Activated naive CD8-positive, alpha-beta T cell treated with anti-CD3 and anti-CD28 coated beads, Interleukin-2, amount 50 U/mL, for 24 hours (primary cell): ENCODE measurements at regions not wholly inside any gene's neighbourhood (a gene's known extent, or its start where the extent isn't known, plus 50 kb on each side); places are given as distances from the start of the nearest gene placed in this dataset.
"Not testable (repeated sequence)": the region's sequence is repeated elsewhere in the genome, so short reads cannot be mapped to it uniquely, and the experiment has no call there.

ENCODE experiments used
- ATAC-seq: fragments of 150-1000 bp; cut with Tn5 transposase; one replicate; pipeline ENCODE4 v1.10.0; 2021
- DNase-seq: peaks from one replicate; pipeline ENCODE4 v3.0.0; 2021
- H3K27ac Mint-ChIP-seq: one replicate; pipeline ENCODE4 v1.8.0; 2021; ENCODE audit warnings: mild to moderate bottlenecking, mixed read lengths
- H3K27me3 Mint-ChIP-seq: one replicate; pipeline ENCODE4 v1.8.0; 2021; ENCODE audit warnings: mixed read lengths
- H3K36me3 Mint-ChIP-seq: one replicate; pipeline ENCODE4 v1.8.0; 2021; ENCODE audit warnings: low read depth, mixed read lengths
- H3K4me1 Mint-ChIP-seq: one replicate; pipeline ENCODE4 v1.8.0; 2021; ENCODE audit warnings: mixed read lengths
- H3K4me3 Mint-ChIP-seq: one replicate; pipeline ENCODE4 v1.8.0; 2021; ENCODE audit warnings: mild to moderate bottlenecking, moderate library complexity, mixed read lengths
- H3K9me3 Mint-ChIP-seq: one replicate; pipeline ENCODE4 v1.8.0; 2021; ENCODE audit warnings: mixed read lengths

GRCh38 chr5:28850320-28850921, 1812.0 kb upstream of the CDH9 start:
- H3K4me3 Mint-ChIP-seq: no peak overlapping the region
- H3K36me3 Mint-ChIP-seq: no peaks in the 10 kb centered on the region
- DNase-seq: no peak
- no peaks in the 10 kb centered on the region for H3K4me1 Mint-ChIP-seq
- no peak for ATAC-seq
- H3K27me3 Mint-ChIP-seq: no peaks in the 10 kb centered on the region
- H3K27ac Mint-ChIP-seq: no peak overlapping the region
- peaks cover 21% of the 10 kb centered on the region for H3K9me3 Mint-ChIP-seq

DNA sequence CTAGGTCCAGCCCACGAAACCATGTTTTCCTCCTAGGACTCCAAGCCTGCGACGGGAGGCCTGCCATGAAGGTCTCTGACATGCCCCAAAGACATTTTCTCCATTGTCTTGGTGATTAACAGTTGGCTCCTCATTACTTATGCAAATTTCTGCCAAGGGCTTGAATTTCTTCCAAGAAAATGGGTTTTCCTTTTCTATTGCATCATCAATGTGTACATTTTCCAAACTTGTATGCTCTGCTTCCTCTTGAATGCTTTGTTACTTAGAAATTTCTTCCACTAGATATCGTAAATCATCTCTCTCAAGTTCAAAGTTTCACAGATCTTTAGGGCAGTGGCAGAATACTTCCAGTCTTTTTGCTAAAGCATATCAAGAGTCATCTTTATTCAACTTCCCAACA, 1792.7 kb upstream of the CDH9 start:
- Mint-ChIP-seq H3K36me3 (no peaks in the 10 kb centered on the region), H3K4me3 (no peak overlapping the region), H3K4me1 (no peaks in the 10 kb centered on the region), H3K27me3 (no peaks in the 10 kb centered on the region), H3K9me3 (peaks cover 21% of the 10 kb centered on the region), H3K27ac (no peak overlapping the region)
- no peak for ATAC-seq
- DNase-seq: no peak

- Mint-ChIP-seq H3K4me3 (no peak overlapping the region), H3K36me3 (no peaks in the 10 kb centered on the region), H3K27ac (no peak overlapping the region), H3K9me3 (peaks cover 23% of the 10 kb centered on the region), H3K4me1 (no peaks in the 10 kb centered on the region), H3K27me3 (no peaks in the 10 kb centered on the region)
- DNase-seq (no peak), ATAC-seq (no peak)
These were observed 1784.8 kb upstream of the CDH9 start for GRCh38 chr5:28823231-28823630.

DNA sequence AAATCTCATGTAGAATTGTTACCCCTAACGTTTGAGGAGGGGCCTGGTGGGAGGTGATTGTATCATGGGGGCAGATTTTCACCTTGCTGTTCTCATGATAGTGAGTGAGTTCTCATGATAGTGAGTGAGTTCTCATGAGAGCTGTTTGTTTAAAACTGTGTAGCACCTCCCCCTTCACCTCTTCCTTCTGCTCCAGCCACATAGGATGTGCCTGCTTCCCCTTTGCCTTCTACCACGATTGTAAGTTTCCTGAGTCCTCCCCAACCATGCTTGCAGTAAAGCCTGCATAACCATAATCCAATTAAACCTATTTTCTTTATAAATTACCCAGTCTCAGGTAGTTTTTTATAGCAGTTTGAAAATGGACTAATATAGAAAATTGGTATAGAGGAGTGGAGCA, 1783.7 kb upstream of the CDH9 start:
- DNase-seq: no peak
- Mint-ChIP-seq H3K9me3 (peaks cover 19% of the 10 kb centered on the region), H3K36me3 (no peaks in the 10 kb centered on the region), H3K27ac (no peak overlapping the region), H3K27me3 (no peaks in the 10 kb centered on the region), H3K4me1 (no peaks in the 10 kb centered on the region), H3K4me3 (no peak overlapping the region)
- ATAC-seq: no peak

- Mint-ChIP-seq H3K4me3 (no peak overlapping the region), H3K27me3 (no peaks in the 10 kb centered on the region), H3K27ac (no peak overlapping the region), H3K36me3 (no peaks in the 10 kb centered on the region), H3K4me1 (no peaks in the 10 kb centered on the region), H3K9me3 (peaks cover 5% of the 10 kb centered on the region)
- no peak for DNase-seq
- no peak for ATAC-seq
These were observed 1772.4 kb upstream of the CDH9 start for GRCh38 chr5:28810751-28811136.

- Mint-ChIP-seq H3K9me3 (peaks cover 5% of the 10 kb centered on the region), H3K4me3 (no peak overlapping the region)
These were observed 1771.7 kb upstream of the CDH9 start for GRCh38 chr5:28809811-28810750.

DNA sequence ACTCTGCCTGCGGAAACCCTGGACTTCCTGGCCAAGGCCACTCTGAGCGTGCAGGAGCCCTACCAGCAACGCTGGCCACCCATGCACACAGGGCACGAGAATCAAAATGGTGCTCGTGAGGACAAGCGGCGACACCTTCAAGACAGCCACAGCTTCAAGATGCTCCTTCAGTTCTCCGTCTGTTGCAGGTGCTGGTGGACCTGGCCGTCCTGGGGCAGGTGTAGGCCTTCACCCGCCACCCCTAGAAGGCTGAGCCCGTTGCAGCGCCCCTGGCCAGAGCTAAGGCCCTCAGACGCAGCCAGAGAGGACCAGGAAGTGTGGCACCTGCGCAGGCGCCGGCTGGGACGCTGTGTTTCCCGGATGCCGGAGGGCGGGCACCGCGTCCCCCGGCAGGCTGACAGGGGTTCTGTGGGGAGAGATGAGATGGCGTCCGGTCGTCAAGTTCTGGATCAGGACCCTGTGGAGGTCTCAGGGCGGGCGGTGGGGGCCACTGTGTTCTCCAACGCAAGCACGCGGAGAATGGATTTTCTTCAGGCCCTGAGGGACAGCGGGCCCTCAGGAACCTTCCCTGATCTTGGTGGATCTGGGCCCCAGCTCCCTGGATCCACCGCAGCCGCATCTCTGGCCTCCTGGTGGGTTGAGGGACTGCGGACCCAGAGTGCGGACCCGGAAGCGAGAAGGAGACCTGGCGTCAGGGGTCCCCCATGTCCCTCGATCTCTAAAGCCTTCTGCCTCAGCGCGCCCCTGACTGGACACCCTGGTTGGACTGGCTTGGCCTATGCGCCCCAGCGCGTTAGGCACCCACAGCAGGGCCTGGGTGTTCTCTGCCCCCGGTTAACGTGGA, 1770.8 kb upstream of the CDH9 start:
- Mint-ChIP-seq H3K27ac (no peak overlapping the region), H3K27me3 (no peaks in the 10 kb centered on the region), H3K4me1 (no peaks in the 10 kb centered on the region), H3K36me3 (no peaks in the 10 kb centered on the region), H3K9me3 (peaks cover 5% of the 10 kb centered on the region), H3K4me3 (no peak overlapping the region)
- ATAC-seq (no peak), DNase-seq (no peak)

More at GRCh38 chr5:28809811-28810750, 1771.7 kb upstream of the CDH9 start:
- H3K27ac Mint-ChIP-seq: no peak overlapping the region
- no peaks in the 10 kb centered on the region for H3K36me3 Mint-ChIP-seq
- DNase-seq: no peak
- peak; percentile 10 for ATAC-seq
- no peaks in the 10 kb centered on the region for H3K4me1 Mint-ChIP-seq
- H3K27me3 Mint-ChIP-seq: no peaks in the 10 kb centered on the region

GRCh38 chr5:28807195-28807729, 1768.9 kb upstream of the CDH9 start:
- no peak overlapping the region for H3K27ac Mint-ChIP-seq
- H3K4me3 Mint-ChIP-seq: no peak overlapping the region
- H3K9me3 Mint-ChIP-seq: no peaks in the 10 kb centered on the region
- H3K27me3 Mint-ChIP-seq: no peaks in the 10 kb centered on the region
- no peaks in the 10 kb centered on the region for H3K4me1 Mint-ChIP-seq
- no peaks in the 10 kb centered on the region for H3K36me3 Mint-ChIP-seq
- ATAC-seq (no peak), DNase-seq (no peak)

DNA sequence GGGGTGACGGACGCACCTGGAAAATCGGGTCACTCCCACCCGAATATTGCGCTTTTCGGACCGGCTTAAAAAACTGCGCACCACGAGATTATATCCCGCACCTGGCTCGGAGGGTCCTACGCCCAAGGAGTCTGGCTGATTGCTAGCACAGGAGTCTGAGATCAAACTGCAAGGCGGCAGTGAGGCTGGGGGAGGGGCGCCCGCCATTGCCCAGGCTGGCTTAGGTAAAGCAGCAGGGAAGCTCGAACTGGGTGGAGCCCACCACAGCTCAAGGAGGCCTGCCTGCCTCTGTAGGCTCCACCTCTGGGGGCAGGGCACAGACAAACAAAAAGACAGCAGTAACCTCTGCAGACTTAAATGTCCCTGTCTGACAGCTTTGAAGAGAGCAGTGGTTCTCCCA, 1760.6 kb upstream of the CDH9 start:
- H3K36me3 Mint-ChIP-seq, H3K27me3 Mint-ChIP-seq, H3K9me3 Mint-ChIP-seq, H3K4me1 Mint-ChIP-seq, ATAC-seq, H3K4me3 Mint-ChIP-seq, DNase-seq, H3K27ac Mint-ChIP-seq: not testable (repeated sequence)

DNA sequence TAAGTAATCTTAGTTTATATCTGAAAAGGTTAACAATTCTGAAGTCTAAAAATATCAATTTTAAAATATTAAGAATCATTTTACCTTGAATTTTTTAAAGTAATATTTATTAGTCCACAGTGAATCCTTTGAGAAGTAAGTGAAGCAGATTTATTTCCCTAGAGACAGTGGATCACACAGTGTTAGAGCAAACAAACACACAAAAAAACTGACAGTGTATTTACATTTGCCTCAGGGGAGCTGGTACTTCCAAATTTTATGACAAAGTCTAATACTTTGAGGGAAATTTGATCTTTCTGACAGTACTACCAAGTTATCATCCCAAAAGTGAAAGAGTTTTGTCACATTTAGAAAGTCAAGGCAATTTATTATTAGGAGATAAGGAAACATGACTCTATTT, 1750.6 kb upstream of the CDH9 start:
- peaks cover 14% of the 10 kb centered on the region for H3K9me3 Mint-ChIP-seq
- H3K4me1 Mint-ChIP-seq: no peaks in the 10 kb centered on the region
- H3K36me3 Mint-ChIP-seq: no peaks in the 10 kb centered on the region
- ATAC-seq (no peak), DNase-seq (no peak)
- H3K27me3 Mint-ChIP-seq: no peaks in the 10 kb centered on the region
- H3K4me3 Mint-ChIP-seq: no peak overlapping the region
- H3K27ac Mint-ChIP-seq: no peak overlapping the region

- no peaks in the 10 kb centered on the region for H3K4me1 Mint-ChIP-seq
- no peak overlapping the region for H3K27ac Mint-ChIP-seq
- ATAC-seq (no peak), DNase-seq (no peak)
- H3K4me3 Mint-ChIP-seq: no peak overlapping the region
- H3K9me3 Mint-ChIP-seq: peaks cover 5% of the 10 kb centered on the region
- H3K36me3 Mint-ChIP-seq: no peaks in the 10 kb centered on the region
- H3K27me3 Mint-ChIP-seq: no peaks in the 10 kb centered on the region
These were observed 1741.8 kb upstream of the CDH9 start for GRCh38 chr5:28780083-28780692.

- no peaks in the 10 kb centered on the region for H3K27me3 Mint-ChIP-seq
- peaks cover 4% of the 10 kb centered on the region for H3K9me3 Mint-ChIP-seq
- no peak overlapping the region for H3K27ac Mint-ChIP-seq
- no peak overlapping the region for H3K4me3 Mint-ChIP-seq
- no peaks in the 10 kb centered on the region for H3K36me3 Mint-ChIP-seq
- H3K4me1 Mint-ChIP-seq: no peaks in the 10 kb centered on the region
- DNase-seq (no peak), ATAC-seq (no peak)
These were observed 1740.9 kb upstream of the CDH9 start for GRCh38 chr5:28779161-28779754.

DNA sequence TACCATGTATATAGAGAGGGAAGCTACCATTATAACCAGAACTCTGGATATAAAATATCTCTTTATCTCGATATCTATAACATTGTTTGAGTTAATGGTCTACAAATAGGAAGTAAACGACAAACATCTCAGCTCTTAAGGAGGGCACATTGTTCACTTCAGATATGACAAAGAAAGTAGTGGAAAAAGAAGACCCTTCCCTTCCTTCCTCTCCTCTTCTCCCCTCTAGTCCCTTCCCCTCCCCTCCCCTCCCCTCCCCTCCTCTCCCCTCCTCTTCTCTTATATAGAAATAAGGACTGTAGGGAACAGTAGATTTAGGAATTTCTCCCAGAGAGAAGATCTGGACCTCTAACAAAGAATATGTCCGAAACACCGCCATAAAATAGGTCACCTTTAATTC, 1731.9 kb upstream of the CDH9 start:
- Mint-ChIP-seq H3K4me1 (no peaks in the 10 kb centered on the region), H3K4me3 (no peak overlapping the region), H3K36me3 (no peaks in the 10 kb centered on the region), H3K27ac (no peak overlapping the region), H3K27me3 (no peaks in the 10 kb centered on the region), H3K9me3 (peaks cover 13% of the 10 kb centered on the region)
- DNase-seq (no peak), ATAC-seq (no peak)
